Vagina (tissue), 2 donors: ENCODE measurements at regions not wholly inside any gene's neighbourhood (a gene's known extent, or its start where the extent isn't known, plus 50 kb on each side); places are given as distances from the start of the nearest gene placed in this dataset.

Experiments
- DNase-seq, 2 donors: peaks; one replicate each; pipeline ENCODE4 v3.0.0-alpha.2; 2017; ENCODE audit errors: extremely low spot score in 2 of 2
- H3K27ac ChIP-seq: fragments of 200-600 bp; sonication (generic); one replicate; pipeline ENCODE4 v1.5.1; 2019
- H3K27me3 ChIP-seq: fragments of 200-600 bp; sonication (generic); one replicate; pipeline ENCODE4 v1.5.1; 2019
- H3K36me3 ChIP-seq, 2 donors: fragments of 200-600 bp; sonication (generic); one replicate each; pipeline ENCODE4 v1.5.1; 2017 to 2019
- H3K4me1 ChIP-seq: fragments of 200-600 bp; sonication (generic); one replicate; pipeline ENCODE4 v1.5.1; 2019
- H3K4me3 ChIP-seq, 2 donors: fragments of 200-600 bp; sonication (generic); 1 replicate in 1 of 2; 2 replicates in 1 of 2; pipeline ENCODE4 v1.5.1; 2016 to 2019
- H3K9me3 ChIP-seq: fragments of 200-600 bp; sonication (generic); one replicate; pipeline ENCODE4 v1.5.1; 2019
- POLR2A ChIP-seq, 2 donors: fragments of 450-650 bp; IDR thresholded peaks; one replicate each; pipeline ENCODE4 v1.6.1; 2017; ENCODE audit warnings: antibody characterized with exemption in 2 of 2, mild to moderate bottlenecking in 2 of 2, moderate library complexity in 2 of 2
- POLR2AphosphoS5 ChIP-seq, 2 donors: sonication (generic); formaldehyde crosslinking; IDR thresholded peaks; one replicate each; pipeline ENCODE4 v1.9.0; 2017; ENCODE audit warnings: antibody characterized with exemption in 2 of 2, mild to moderate bottlenecking in 2 of 2, low read depth in 1 of 2; ENCODE audit not compliant: insufficient read depth in 1 of 2
- intact Hi-C: fragments of 100-400 bp; cut with DNase I; formaldehyde crosslinking; loops from one replicate; pipeline ENCODE4 v1.15.1; 2023
- TF ChIP-seq, protein P1 (sequence below), 3 experiments: fragments of 450-650 bp in 2 of 3; fragments of 200-600 bp in 1 of 3; sonication (generic) in 1 of 3; IDR thresholded peaks; one replicate each; pipeline ENCODE4 v1.5.1; 2017 to 2019; ENCODE audit warnings: antibody characterized with exemption in 3 of 3, mild to moderate bottlenecking in 2 of 3, moderate library complexity in 2 of 3

- Histone ChIP-seq H3K27me3 (no peaks in the 10 kb centered on the region), H3K36me3 (no peaks in the 10 kb centered on the region), H3K9me3 (no peaks in the 10 kb centered on the region), H3K4me1 (no peaks in the 10 kb centered on the region), H3K4me3 (no peak overlapping the region), H3K27ac (no peak overlapping the region)
- DNase-seq: no peak
- intact Hi-C loops: no loop called here
- TF ChIP-seq POLR2A (IDR thresholded peaks at IDR 0.05): no peak
- no peak for TF ChIP-seq POLR2AphosphoS5 (IDR thresholded peaks at IDR 0.05; ENCODE audit: insufficient read depth in 1 of 2, low read depth in 1 of 2)
- TF ChIP-seq, protein P1, sequence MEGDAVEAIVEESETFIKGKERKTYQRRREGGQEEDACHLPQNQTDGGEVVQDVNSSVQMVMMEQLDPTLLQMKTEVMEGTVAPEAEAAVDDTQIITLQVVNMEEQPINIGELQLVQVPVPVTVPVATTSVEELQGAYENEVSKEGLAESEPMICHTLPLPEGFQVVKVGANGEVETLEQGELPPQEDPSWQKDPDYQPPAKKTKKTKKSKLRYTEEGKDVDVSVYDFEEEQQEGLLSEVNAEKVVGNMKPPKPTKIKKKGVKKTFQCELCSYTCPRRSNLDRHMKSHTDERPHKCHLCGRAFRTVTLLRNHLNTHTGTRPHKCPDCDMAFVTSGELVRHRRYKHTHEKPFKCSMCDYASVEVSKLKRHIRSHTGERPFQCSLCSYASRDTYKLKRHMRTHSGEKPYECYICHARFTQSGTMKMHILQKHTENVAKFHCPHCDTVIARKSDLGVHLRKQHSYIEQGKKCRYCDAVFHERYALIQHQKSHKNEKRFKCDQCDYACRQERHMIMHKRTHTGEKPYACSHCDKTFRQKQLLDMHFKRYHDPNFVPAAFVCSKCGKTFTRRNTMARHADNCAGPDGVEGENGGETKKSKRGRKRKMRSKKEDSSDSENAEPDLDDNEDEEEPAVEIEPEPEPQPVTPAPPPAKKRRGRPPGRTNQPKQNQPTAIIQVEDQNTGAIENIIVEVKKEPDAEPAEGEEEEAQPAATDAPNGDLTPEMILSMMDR (IDR thresholded peaks at IDR 0.05): no peak
These were observed 1108.1 kb upstream of the DDX18 start for GRCh38 chr2:116706396-116706795.

- TF ChIP-seq POLR2A (IDR thresholded peaks at IDR 0.05) (no peak), POLR2AphosphoS5 (IDR thresholded peaks at IDR 0.05; ENCODE audit: insufficient read depth in 1 of 2, low read depth in 1 of 2) (no peak)
- TF ChIP-seq, protein P1 (IDR thresholded peaks at IDR 0.05): no peak
- Histone ChIP-seq H3K27me3 (no peaks in the 10 kb centered on the region), H3K9me3 (no peaks in the 10 kb centered on the region), H3K36me3 (no peaks in the 10 kb centered on the region), H3K4me1 (no peaks in the 10 kb centered on the region), H3K4me3 (no peak overlapping the region), H3K27ac (no peak overlapping the region)
- intact Hi-C loops: no loop called here
- no peak for DNase-seq
These were observed 1098.5 kb upstream of the DDX18 start for GRCh38 chr2:116716038-116716437.

DNA sequence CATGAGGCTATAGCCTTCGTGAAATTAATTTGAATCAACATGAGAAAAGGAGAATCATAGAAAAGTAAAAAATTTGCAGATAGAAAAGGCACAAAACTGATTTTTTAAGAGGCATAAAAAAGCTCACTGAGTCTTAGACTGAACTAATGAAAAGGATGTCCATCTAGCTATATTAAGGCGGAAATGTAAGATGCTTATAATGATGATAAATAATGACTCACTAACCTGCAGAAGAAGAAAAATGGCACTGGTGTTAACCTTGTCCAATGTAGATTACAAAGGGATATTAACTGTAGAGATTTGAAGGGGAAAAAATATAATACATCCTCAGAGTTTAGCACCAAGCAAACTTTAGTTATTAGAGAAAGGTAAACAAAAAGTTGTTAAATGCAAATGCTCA is 1098.0 kb upstream of the DDX18 start:
- Histone ChIP-seq H3K4me1 (no peaks in the 10 kb centered on the region), H3K36me3 (no peaks in the 10 kb centered on the region), H3K27me3 (no peaks in the 10 kb centered on the region), H3K27ac (no peak overlapping the region), H3K4me3 (no peak overlapping the region), H3K9me3 (no peaks in the 10 kb centered on the region)
- TF ChIP-seq POLR2A (IDR thresholded peaks at IDR 0.05): no peak
- TF ChIP-seq, protein P1 (IDR thresholded peaks at IDR 0.05): no peak
- TF ChIP-seq POLR2AphosphoS5 (IDR thresholded peaks at IDR 0.05; ENCODE audit: insufficient read depth in 1 of 2, low read depth in 1 of 2): no peak
- intact Hi-C loops: no loop called here
- no peak for DNase-seq

GRCh38 chr2:116717832-116718231 is 1096.7 kb upstream of the DDX18 start:
- intact Hi-C loops: no loop called here
- no peaks in the 10 kb centered on the region for H3K36me3 ChIP-seq
- H3K4me1 ChIP-seq: no peaks in the 10 kb centered on the region
- no peak overlapping the region for H3K27ac ChIP-seq
- H3K4me3 ChIP-seq: no peak overlapping the region
- H3K9me3 ChIP-seq: no peaks in the 10 kb centered on the region
- H3K27me3 ChIP-seq: no peaks in the 10 kb centered on the region
- DNase-seq: no peak
- TF ChIP-seq, protein P1 (IDR thresholded peaks at IDR 0.05): no peak

- H3K36me3 ChIP-seq: no peaks in the 10 kb centered on the region
- H3K9me3 ChIP-seq: no peaks in the 10 kb centered on the region
- DNase-seq: no peak
- no peak for TF ChIP-seq POLR2A (IDR thresholded peaks at IDR 0.05)
- TF ChIP-seq, protein P1 (IDR thresholded peaks at IDR 0.05): no peak
- no peak for TF ChIP-seq POLR2AphosphoS5 (IDR thresholded peaks at IDR 0.05; ENCODE audit: insufficient read depth in 1 of 2, low read depth in 1 of 2)
- H3K4me3 ChIP-seq: no peak overlapping the region
- intact Hi-C loops: no loop called here
- H3K4me1 ChIP-seq: no peaks in the 10 kb centered on the region
- H3K27me3 ChIP-seq: no peaks in the 10 kb centered on the region
- no peak overlapping the region for H3K27ac ChIP-seq
These were observed 1096.0 kb upstream of the DDX18 start for GRCh38 chr2:116718451-116718850.
